Upper lobe of left lung (tissue), 6 donors: ENCODE measurements at regions not wholly inside any gene's neighbourhood (a gene's known extent, or its start where the extent isn't known, plus 50 kb on each side); places are given as distances from the start of the nearest gene placed in this dataset.

Experiments
- ATAC-seq, 2 donors: fragments of 200-7000 bp; cut with Tn5 transposase; one replicate each; pipeline ENCODE4 v1.9.1; 2022; ENCODE audit warnings: mild to moderate bottlenecking in 2 of 2, moderate library complexity in 2 of 2; ENCODE audit not compliant: low FRiP score in 2 of 2
- DNase-seq, 2 donors: peaks; one replicate each; pipeline ENCODE4 v3.0.0-alpha.2; 2019 to 2020
- H3K27ac ChIP-seq, 4 donors: fragments of 200-600 bp; sonication (generic); one replicate each; pipeline ENCODE4 v1.5.1; 2016 to 2019
- H3K27me3 ChIP-seq, 4 donors: fragments of 200-600 bp; sonication (generic); one replicate each; pipeline ENCODE4 v1.5.1; 2017 to 2019
- H3K36me3 ChIP-seq, 4 donors: fragments of 200-600 bp; sonication (generic); one replicate each; pipeline ENCODE4 v1.5.1; 2016 to 2019
- H3K4me1 ChIP-seq, 4 donors: fragments of 200-600 bp; sonication (generic); one replicate each; pipeline ENCODE4 v1.5.1; 2018 to 2019
- H3K4me3 ChIP-seq, 4 donors: fragments of 200-600 bp; sonication (generic); one replicate each; pipeline ENCODE4 v1.5.1; 2017 to 2019; ENCODE audit warnings: mild to moderate bottlenecking in 2 of 4, moderate library complexity in 1 of 4
- H3K9me3 ChIP-seq, 4 donors: fragments of 200-600 bp; sonication (generic); one replicate each; pipeline ENCODE4 v1.5.1; 2018 to 2019
- EP300 ChIP-seq, 4 donors: sonication (generic); formaldehyde crosslinking; IDR thresholded peaks; one replicate each; pipeline ENCODE4 v1.5.1; 2017; ENCODE audit warnings: antibody characterized with exemption in 4 of 4, control low read depth in 2 of 4
- POLR2A ChIP-seq, 4 donors: fragments of 450-650 bp; IDR thresholded peaks; one replicate each; pipeline ENCODE4 v1.5.1; 2016 to 2017; ENCODE audit warnings: antibody characterized with exemption in 4 of 4, mild to moderate bottlenecking in 2 of 4
- POLR2AphosphoS5 ChIP-seq, 2 donors: sonication (generic); formaldehyde crosslinking; IDR thresholded peaks; one replicate each; pipeline ENCODE4 v1.5.1; 2017; ENCODE audit warnings: antibody characterized with exemption in 2 of 2
- WGBS, 2 donors: methylation state at CpG; one replicate each; pipeline ENCODE4 v1.1.5; 2017 to 2018; 5-methylcytosine and 5-hydroxymethylcytosine counted together
- TF ChIP-seq, protein P1 (sequence below), 6 experiments: fragments of 450-650 bp in 4 of 6; fragments of 200-600 bp in 2 of 6; sonication (generic) in 2 of 6; IDR thresholded peaks; one replicate each; pipeline ENCODE4 v1.5.1; 2016 to 2019; ENCODE audit warnings: antibody characterized with exemption in 6 of 6
- donor health status: DM: no; HTN: no; CAD: no; lungs with moderate emphysema.
- donor health status: DM: no; HTN: yes; CAD: no; lungs with severe emphysema.

DNA sequence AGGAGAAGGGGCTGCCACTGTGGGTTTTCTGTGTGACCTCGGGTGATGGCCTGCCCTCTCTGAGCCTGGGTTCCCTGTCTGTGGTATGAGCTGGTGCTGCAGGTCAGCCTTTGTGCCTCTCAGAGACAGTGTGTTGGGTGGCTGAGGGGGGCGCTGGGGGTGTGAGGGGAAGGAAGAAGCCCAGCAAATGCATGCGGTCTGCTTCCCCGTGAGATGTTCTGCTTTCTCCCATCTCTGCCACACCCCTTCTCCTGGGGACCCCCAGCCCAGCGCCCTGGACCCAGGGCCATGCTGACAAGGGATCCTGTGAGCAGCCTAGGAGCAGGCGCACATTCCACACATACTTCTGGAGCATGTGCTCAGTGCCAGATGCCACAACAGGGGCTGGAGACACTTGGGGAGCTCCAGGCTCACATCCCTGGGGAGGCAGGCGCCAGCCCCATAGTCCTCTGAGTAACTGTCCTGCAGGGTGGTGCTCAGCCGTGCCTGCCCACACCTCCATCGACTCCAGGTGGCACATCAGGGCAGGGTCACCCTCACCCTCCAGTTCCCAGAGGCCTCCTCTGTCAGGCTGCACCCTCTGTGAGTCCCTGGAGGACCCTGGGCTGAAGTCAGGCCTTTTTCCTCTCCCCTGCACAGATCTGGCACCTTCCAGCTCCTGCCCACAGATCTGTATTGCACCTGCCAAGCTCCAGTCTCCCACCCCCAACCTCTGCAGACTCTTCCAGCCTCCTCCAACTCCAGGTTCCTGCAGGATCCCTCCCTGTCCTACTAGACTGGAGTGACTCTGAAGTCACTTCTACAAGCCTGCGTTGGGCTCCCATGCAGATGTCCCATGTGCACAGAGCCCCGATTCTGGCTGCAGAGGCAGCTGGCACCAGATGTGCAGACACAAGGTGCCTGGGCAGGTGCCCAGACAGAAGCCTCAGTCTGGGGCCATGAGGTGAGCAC lies 205.6 kb downstream of the KIF26A start:
- Histone ChIP-seq H3K4me1 (peaks cover 0 to 6% (median 2%) of the 10 kb centered on the region in 4 donors), H3K36me3 (no peaks in the 10 kb centered on the region), H3K27me3 (no peaks in the 10 kb centered on the region), H3K9me3 (no peaks in the 10 kb centered on the region), H3K4me3 (no peak overlapping the region), H3K27ac (no peak overlapping the region)
- ATAC-seq (no peak), DNase-seq (peak; percentile 13 to 47)
- TF ChIP-seq POLR2A (IDR thresholded peaks at IDR 0.05) = no peak
- TF ChIP-seq, protein P1, sequence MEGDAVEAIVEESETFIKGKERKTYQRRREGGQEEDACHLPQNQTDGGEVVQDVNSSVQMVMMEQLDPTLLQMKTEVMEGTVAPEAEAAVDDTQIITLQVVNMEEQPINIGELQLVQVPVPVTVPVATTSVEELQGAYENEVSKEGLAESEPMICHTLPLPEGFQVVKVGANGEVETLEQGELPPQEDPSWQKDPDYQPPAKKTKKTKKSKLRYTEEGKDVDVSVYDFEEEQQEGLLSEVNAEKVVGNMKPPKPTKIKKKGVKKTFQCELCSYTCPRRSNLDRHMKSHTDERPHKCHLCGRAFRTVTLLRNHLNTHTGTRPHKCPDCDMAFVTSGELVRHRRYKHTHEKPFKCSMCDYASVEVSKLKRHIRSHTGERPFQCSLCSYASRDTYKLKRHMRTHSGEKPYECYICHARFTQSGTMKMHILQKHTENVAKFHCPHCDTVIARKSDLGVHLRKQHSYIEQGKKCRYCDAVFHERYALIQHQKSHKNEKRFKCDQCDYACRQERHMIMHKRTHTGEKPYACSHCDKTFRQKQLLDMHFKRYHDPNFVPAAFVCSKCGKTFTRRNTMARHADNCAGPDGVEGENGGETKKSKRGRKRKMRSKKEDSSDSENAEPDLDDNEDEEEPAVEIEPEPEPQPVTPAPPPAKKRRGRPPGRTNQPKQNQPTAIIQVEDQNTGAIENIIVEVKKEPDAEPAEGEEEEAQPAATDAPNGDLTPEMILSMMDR (IDR thresholded peaks at IDR 0.05) = no peak
- TF ChIP-seq POLR2AphosphoS5 (IDR thresholded peaks at IDR 0.05) = no peak
- TF ChIP-seq EP300 (IDR thresholded peaks at IDR 0.05) = no peak
- WGBS, 2 donors = 64 to 87% methylated on average over 4 to 11 of the region's 11 CpGs

DNA sequence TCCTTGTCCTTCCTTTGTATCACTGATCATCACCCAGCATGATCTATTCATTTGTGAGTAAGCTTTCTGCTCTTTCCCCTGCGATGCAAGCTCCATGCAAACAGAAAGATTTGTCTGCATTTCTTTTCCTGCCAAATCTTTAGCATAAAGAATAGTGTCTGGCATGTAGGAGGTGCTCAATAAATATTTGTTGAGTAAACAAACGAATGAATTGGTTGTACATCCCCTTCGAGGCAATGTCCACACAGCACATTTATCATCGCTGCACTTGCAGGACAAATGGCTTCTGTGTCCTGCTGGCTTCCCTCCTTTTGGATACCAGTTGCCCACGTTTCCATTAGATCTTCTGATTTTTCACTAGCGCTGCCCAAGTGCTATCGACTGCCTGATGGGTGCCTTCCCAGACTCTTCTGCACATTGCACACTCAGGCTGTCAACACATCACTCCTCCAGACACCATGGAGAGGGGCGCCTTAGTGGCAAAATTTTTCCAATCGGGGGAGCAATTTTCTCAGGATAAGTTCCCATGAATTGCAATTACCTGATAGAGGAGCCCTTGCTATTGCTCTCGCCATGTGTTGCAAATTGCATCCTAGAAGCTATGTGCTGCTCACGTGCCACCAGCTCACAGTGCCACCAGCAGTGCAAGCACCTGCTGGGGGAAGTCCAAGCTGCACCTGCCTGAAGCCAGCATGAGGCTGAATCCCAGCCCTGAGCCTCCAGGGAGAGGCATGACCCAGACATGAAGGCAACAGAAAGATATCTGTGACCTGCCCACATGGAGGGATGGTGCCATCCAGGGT lies 206.6 kb downstream of the KIF26A start:
- DNase-seq (peak in 1 of 2 donors; percentile 12), ATAC-seq (no peak)
- Histone ChIP-seq H3K36me3 (no peaks in the 10 kb centered on the region), H3K27ac (no peak overlapping the region), H3K27me3 (no peaks in the 10 kb centered on the region), H3K9me3 (no peaks in the 10 kb centered on the region), H3K4me1 (peaks cover 0 to 6% (median 3%) of the 10 kb centered on the region in 4 donors), H3K4me3 (no peak overlapping the region)
- TF ChIP-seq, protein P1 (IDR thresholded peaks at IDR 0.05) = no peak
- TF ChIP-seq POLR2AphosphoS5 (IDR thresholded peaks at IDR 0.05) = no peak
- TF ChIP-seq EP300 (IDR thresholded peaks at IDR 0.05) = no peak
- no peak for TF ChIP-seq POLR2A (IDR thresholded peaks at IDR 0.05)
- WGBS, 2 donors = 64 to 66% methylated on average over 9 to 11 of the region's 11 CpGs

DNA sequence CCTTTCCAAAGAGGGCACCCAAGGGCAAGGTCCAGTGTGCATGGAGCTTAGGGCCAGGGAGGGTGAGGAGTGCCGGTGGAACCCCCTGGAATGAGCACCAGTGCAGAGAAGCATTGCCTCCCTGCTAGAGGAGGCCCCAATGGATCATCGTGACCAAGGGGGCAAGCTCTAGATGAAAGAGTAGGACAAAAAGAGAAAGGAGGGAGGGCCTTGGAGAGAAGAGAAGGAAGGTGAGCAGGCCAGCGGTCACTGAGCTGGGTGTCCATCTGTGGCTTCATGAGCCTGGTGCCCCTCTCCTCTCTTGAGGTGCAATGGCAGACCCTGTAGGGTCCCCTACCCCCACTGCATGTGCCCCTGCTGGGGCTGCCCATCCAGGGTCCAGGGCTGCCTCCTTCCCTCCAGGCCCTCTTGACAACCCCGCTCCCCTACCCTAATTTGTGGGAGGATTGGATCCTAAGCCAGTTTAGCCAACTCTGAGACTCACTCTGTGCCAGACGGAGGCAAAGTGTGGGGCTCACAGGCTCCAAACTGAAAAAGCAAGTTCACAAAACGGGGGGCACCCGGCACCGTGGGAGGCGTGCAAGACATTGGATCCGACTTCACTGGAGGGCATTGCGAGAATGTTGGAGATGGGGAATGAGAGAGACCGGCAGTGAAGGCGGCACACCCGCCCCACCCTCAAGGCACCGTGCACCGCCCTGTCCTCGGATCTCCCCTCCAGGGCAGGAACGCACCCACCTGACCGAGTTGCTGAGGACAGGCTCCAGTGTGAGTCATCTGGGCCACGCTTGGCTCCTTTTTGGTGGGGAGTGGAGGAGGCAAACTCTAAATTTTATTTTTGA lies 207.5 kb downstream of the KIF26A start:
- peak; percentile 16 to 54 for DNase-seq
- Histone ChIP-seq H3K27me3 (no peaks in the 10 kb centered on the region), H3K27ac (no peak overlapping the region), H3K4me3 (no peak overlapping the region), H3K9me3 (no peaks in the 10 kb centered on the region), H3K4me1 (peaks cover 0 to 6% (median 5%) of the 10 kb centered on the region in 4 donors), H3K36me3 (no peaks in the 10 kb centered on the region)
- 87 to 90% methylated on average over 20 of the region's 20 CpGs for WGBS, 2 donors
- ATAC-seq = peak in 1 of 2 donors; percentile 19
- TF ChIP-seq POLR2A (IDR thresholded peaks at IDR 0.05) (no peak), EP300 (IDR thresholded peaks at IDR 0.05) (no peak)

DNA sequence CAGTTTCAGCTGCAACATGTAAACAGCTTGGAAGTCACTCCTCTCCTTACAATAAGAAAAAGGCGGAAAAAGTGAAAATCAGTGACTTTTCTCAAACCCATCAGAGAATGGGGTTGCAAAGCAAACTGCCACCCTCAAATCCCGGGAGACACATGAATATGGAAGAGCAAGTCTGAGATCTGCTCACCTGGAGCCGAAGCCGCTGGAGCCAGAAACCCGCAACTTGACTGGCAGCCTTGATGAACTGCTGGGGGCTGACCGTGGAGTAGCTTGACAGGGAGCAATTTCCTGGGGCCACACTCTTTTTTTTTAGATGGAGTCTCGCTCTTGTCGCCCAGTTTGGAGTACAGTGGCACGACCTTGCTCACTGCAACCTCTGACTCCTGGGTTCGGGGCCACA lies 208.2 kb downstream of the KIF26A start:
- Histone ChIP-seq H3K27me3 (no peaks in the 10 kb centered on the region), H3K4me1 (peaks cover 0 to 6% (median 5%) of the 10 kb centered on the region in 4 donors), H3K4me3 (no peak overlapping the region), H3K36me3 (no peaks in the 10 kb centered on the region), H3K27ac (no peak overlapping the region), H3K9me3 (no peaks in the 10 kb centered on the region)
- ATAC-seq = no peak
- 84 to 85% methylated on average over 10 of the region's 10 CpGs for WGBS, 2 donors
- TF ChIP-seq EP300 (IDR thresholded peaks at IDR 0.05) = no peak
- no peak for TF ChIP-seq POLR2AphosphoS5 (IDR thresholded peaks at IDR 0.05)
- no peak for TF ChIP-seq POLR2A (IDR thresholded peaks at IDR 0.05)
- TF ChIP-seq, protein P1 (IDR thresholded peaks at IDR 0.05) = no peak
- no peak for DNase-seq
